BLaER1 treated with 17β-estradiol and CSF1 and Interleukin-3, amounts not matched to agents 10 nM and 100 nM (cell line): ENCODE measurements at regions not wholly inside any gene's neighbourhood (a gene's known extent, or its start where the extent isn't known, plus 50 kb on each side); places are given as distances from the start of the nearest gene placed in this dataset.
"Not testable (repeated sequence)": the region's sequence is repeated elsewhere in the genome, so short reads cannot be mapped to it uniquely, and the experiment has no call there.

ENCODE experiments used
- H3K27ac ChIP-seq, 11 experiments: shearing (Covaris generic); formaldehyde crosslinking; 2 replicates each; pipeline ENCODE4 v1.8.1; 2022
- H3K27me3 ChIP-seq, 11 experiments: shearing (Covaris generic); formaldehyde crosslinking; 2 replicates each; pipeline ENCODE4 v1.8.1; 2022
- H3K36me3 ChIP-seq, 11 experiments: shearing (Covaris generic); formaldehyde crosslinking; 2 replicates each; pipeline ENCODE4 v1.8.1; 2022
- H3K4me1 ChIP-seq, 10 experiments: shearing (Covaris generic); formaldehyde crosslinking; 2 replicates each; pipeline ENCODE4 v1.8.1; 2022
- H3K4me2 ChIP-seq, 11 experiments: shearing (Covaris generic); formaldehyde crosslinking; 2 replicates each; pipeline ENCODE4 v1.8.1; 2022
- H3K4me3 ChIP-seq, 10 experiments: shearing (Covaris generic); formaldehyde crosslinking; 2 replicates each; pipeline ENCODE4 v1.8.1; 2022
- H3K9ac ChIP-seq, 11 experiments: shearing (Covaris generic); formaldehyde crosslinking; 2 replicates each; pipeline ENCODE4 v1.8.1; 2022
- H3K9me3 ChIP-seq, 11 experiments: shearing (Covaris generic); formaldehyde crosslinking; replicated peaks in 1 of 11; 2 replicates each; pipeline ENCODE4 v1.8.1; 2022
- H4K20me1 ChIP-seq, 11 experiments: shearing (Covaris generic); formaldehyde crosslinking; 2 replicates each; pipeline ENCODE4 v1.8.1; 2022
- Cebpa-rat ChIP-seq, 11 experiments: shearing (Covaris generic); IDR thresholded peaks; 2 replicates each; pipeline ENCODE4 v1.8.1; 2022

DNA sequence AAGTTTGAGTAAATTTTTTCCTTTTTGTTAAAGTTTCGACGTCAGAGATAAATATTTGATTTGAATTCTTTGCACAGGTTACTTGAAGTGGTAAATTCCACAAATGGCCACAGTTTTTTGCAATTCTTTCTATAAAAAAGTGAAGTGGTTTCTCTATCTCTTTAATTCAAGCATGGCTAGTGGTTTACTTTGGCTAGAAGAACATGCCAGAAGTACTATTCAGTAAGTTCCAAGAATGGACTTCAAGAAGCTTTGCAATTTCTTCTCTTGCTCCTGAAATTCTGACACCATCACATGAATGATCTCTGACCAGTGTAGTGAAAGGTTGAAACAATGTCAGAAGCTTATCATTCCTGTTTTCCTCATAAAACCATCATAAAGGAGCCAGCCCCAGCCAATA is 55.7 kb upstream of the RNPC3 start:
- Histone ChIP-seq H3K9ac (no peak overlapping the region), H3K36me3 (no peaks in the 10 kb centered on the region), H3K4me2 (no peak overlapping the region), H3K4me3 (no peak overlapping the region), H3K4me1 (no peaks in the 10 kb centered on the region), H4K20me1 (no peaks in the 10 kb centered on the region), H3K27me3 (no peaks in the 10 kb centered on the region), H3K27ac (no peak overlapping the region), H3K9me3 (peaks cover 0 to 5% (median 0%) of the 10 kb centered on the region in 11 experiments; a peak in 4 of 22 replicates)
- TF ChIP-seq Cebpa-rat (IDR thresholded peaks at IDR 0.05): no peak

DNA sequence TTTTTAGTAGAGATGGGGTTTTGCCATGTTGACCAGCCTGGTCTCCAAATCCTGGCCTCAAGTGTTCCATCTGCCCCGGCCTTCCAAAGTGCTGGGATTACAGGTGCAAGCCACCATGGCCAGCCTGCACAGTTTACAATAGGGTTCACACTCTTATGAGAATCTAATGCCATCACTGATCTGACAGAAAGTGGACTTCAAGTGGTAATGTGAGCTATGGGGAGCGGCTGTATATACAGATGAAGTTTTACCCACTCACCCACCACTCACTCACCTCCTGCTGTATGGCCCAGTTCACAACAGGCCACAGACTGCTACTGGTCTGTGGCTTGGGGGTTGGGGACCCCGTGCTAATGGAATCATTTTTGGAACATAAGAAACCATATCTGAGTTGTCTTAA is 58.4 kb upstream of the RNPC3 start:
- Histone ChIP-seq H3K9ac (no peak overlapping the region), H3K4me3 (no peak overlapping the region), H3K4me1 (no peaks in the 10 kb centered on the region), H3K9me3 (peaks cover 0 to 5% (median 0%) of the 10 kb centered on the region in 11 experiments; a peak in 4 of 22 replicates), H3K27me3 (no peaks in the 10 kb centered on the region), H4K20me1 (no peaks in the 10 kb centered on the region), H3K4me2 (no peak overlapping the region), H3K36me3 (no peaks in the 10 kb centered on the region), H3K27ac (no peak overlapping the region)
- no peak for TF ChIP-seq Cebpa-rat (IDR thresholded peaks at IDR 0.05)

GRCh38 chr1:103461161-103462105 is 64.1 kb upstream of the RNPC3 start:
- Histone ChIP-seq H3K4me1 (no peaks in the 10 kb centered on the region), H3K4me2 (no peak overlapping the region), H3K36me3 (no peaks in the 10 kb centered on the region), H3K9ac (no peak overlapping the region), H3K27ac (no peak overlapping the region), H4K20me1 (no peaks in the 10 kb centered on the region), H3K27me3 (no peaks in the 10 kb centered on the region), H3K4me3 (no peak overlapping the region), H3K9me3 (no peaks in the 10 kb centered on the region)
- no peak for TF ChIP-seq Cebpa-rat (IDR thresholded peaks at IDR 0.05)

- H4K20me1 ChIP-seq: no peaks in the 10 kb centered on the region
- no peaks in the 10 kb centered on the region for H3K36me3 ChIP-seq
- H3K9me3 ChIP-seq: no peaks in the 10 kb centered on the region
- TF ChIP-seq Cebpa-rat (IDR thresholded peaks at IDR 0.05): no peak
- H3K4me2 ChIP-seq: no peak overlapping the region
- H3K4me1 ChIP-seq: no peaks in the 10 kb centered on the region
- H3K4me3 ChIP-seq: no peak overlapping the region
- H3K9ac ChIP-seq: no peak overlapping the region
- H3K27ac ChIP-seq: no peak overlapping the region
- H3K27me3 ChIP-seq: no peaks in the 10 kb centered on the region
These were observed 65.0 kb upstream of the RNPC3 start for GRCh38 chr1:103460511-103460910.

- H3K9me3 ChIP-seq: no peaks in the 10 kb centered on the region
- no peaks in the 10 kb centered on the region for H4K20me1 ChIP-seq
- TF ChIP-seq Cebpa-rat (IDR thresholded peaks at IDR 0.05): no peak
- H3K4me2 ChIP-seq: no peak overlapping the region
- no peak overlapping the region for H3K27ac ChIP-seq
- H3K27me3 ChIP-seq: no peaks in the 10 kb centered on the region
- H3K36me3 ChIP-seq: no peaks in the 10 kb centered on the region
- no peak overlapping the region for H3K4me3 ChIP-seq
- no peak overlapping the region for H3K9ac ChIP-seq
- no peaks in the 10 kb centered on the region for H3K4me1 ChIP-seq
These were observed 66.2 kb upstream of the RNPC3 start for GRCh38 chr1:103459346-103459745.

DNA sequence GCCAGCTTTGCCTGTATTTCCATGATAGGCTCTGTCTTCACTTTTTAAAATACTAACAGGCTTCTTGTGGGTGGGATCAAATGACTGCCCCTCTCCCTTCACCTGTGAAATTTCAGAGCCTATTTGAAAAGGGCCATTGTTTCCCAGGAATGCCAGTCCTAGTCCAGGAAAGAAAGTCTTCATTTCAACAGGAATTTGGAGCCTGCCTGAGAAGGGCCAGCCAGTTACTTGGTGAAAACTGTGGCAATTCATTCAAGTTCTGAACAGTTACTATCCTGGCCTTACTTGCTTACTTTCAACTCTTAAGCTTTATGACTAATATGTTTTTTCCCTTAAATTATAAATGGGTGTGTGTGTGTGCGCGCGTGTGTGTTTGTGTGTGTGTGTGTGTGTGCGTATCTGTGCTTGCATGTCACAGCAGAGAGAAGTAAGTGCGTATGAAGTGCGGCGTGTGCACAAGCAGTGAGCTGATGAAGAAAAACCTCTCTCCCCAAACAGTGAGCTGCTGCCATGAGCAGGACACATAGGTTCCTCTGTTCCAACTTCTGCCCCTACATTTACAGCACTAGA is 67.5 kb upstream of the RNPC3 start:
- no peak for TF ChIP-seq Cebpa-rat (IDR thresholded peaks at IDR 0.05)
- no peaks in the 10 kb centered on the region for H4K20me1 ChIP-seq
- H3K9me3 ChIP-seq: no peaks in the 10 kb centered on the region
- no peak overlapping the region for H3K9ac ChIP-seq
- H3K27me3 ChIP-seq: no peaks in the 10 kb centered on the region
- no peak overlapping the region for H3K4me2 ChIP-seq
- no peak overlapping the region for H3K4me3 ChIP-seq
- no peak overlapping the region for H3K27ac ChIP-seq
- no peaks in the 10 kb centered on the region for H3K36me3 ChIP-seq
- no peaks in the 10 kb centered on the region for H3K4me1 ChIP-seq

DNA sequence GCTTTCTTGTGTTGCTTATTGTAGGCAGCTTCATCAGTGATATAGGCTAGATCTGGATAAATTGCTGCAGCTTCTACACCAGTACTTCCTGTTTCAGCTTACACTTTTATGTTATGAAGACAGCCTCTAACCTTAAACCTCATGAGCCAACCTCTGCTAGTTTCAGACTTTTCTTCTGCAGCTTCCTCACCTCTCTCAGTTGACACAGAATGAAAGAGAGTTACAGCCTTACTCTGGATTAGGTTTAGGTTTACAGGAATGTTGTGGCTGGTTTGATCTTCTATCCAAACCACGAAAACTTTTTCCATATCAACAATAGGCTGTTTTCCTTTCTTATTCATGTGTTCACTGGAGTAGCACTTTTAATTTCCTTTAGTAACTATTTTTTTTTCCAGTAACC is 76.9 kb upstream of the RNPC3 start:
- Histone ChIP-seq H3K4me3 (no peak overlapping the region), H3K4me2 (peak overlapping the region in 3 of 11 experiments; percentile 9 to 47 (median 30); a peak in 5 of 22 replicates)

DNA sequence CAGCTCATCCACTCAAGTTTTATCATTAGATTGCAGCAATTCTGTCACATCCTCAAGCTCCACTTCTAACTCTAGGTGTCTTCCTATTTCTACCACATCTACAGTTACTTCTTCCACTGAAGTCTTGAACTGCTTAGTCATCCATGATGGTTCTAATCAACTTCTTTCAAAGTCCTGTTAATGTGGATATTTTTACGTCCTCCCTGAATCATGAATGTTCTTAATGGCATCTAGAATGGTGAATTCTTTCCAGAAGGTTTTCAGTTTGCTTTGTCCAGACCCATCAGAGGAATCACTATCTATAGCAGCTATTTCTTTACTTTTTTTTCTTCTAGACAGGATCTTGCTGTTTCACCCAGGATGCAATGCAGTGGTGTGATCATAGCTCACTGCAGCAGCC is 78.0 kb upstream of the RNPC3 start:
- Histone ChIP-seq H3K9ac (no peak overlapping the region), H3K4me2 (no peak overlapping the region), H3K4me1 (peaks cover 0 to 9% (median 0%) of the 10 kb centered on the region in 10 experiments; a peak in 4 of 20 replicates), H3K4me3 (no peak overlapping the region), H4K20me1 (no peaks in the 10 kb centered on the region), H3K27me3 (no peaks in the 10 kb centered on the region), H3K27ac (no peak overlapping the region), H3K36me3 (no peaks in the 10 kb centered on the region), H3K9me3 (no peaks in the 10 kb centered on the region)
- no peak for TF ChIP-seq Cebpa-rat (IDR thresholded peaks at IDR 0.05)

More for the DNA sequence above, 76.9 kb upstream of the RNPC3 start:
- H3K27ac ChIP-seq: no peak overlapping the region
- no peak for TF ChIP-seq Cebpa-rat (IDR thresholded peaks at IDR 0.05)
- no peaks in the 10 kb centered on the region for H3K27me3 ChIP-seq
- no peaks in the 10 kb centered on the region for H3K36me3 ChIP-seq
- H3K9me3 ChIP-seq: no peaks in the 10 kb centered on the region
- no peaks in the 10 kb centered on the region for H4K20me1 ChIP-seq
- peaks cover 0 to 9% (median 0%) of the 10 kb centered on the region in 10 experiments; a peak in 4 of 20 replicates for H3K4me1 ChIP-seq
- H3K9ac ChIP-seq: no peak overlapping the region

- no peak overlapping the region for H3K27ac ChIP-seq
- no peaks in the 10 kb centered on the region for H3K4me1 ChIP-seq
- no peaks in the 10 kb centered on the region for H3K36me3 ChIP-seq
- H3K4me3 ChIP-seq: no peak overlapping the region
- no peaks in the 10 kb centered on the region for H3K27me3 ChIP-seq
- TF ChIP-seq Cebpa-rat (IDR thresholded peaks at IDR 0.05): no peak
- no peaks in the 10 kb centered on the region for H3K9me3 ChIP-seq
- H3K9ac ChIP-seq: no peak overlapping the region
- H4K20me1 ChIP-seq: no peaks in the 10 kb centered on the region
- no peak overlapping the region for H3K4me2 ChIP-seq
These were observed 84.2 kb upstream of the RNPC3 start for GRCh38 chr1:103441342-103441741.

- not testable (repeated sequence) for H3K9me3 ChIP-seq
These were observed 88.9 kb upstream of the RNPC3 start for GRCh38 chr1:103436568-103437100.

More at GRCh38 chr1:103436568-103437100, 88.9 kb upstream of the RNPC3 start:
- H3K36me3 ChIP-seq, H3K27me3 ChIP-seq, H4K20me1 ChIP-seq, H3K4me2 ChIP-seq, H3K4me3 ChIP-seq, H3K27ac ChIP-seq, H3K9ac ChIP-seq, H3K4me1 ChIP-seq: not testable (repeated sequence)
